Type B pancreatic cell (in vitro differentiated cells): ENCODE measurements at regions not wholly inside any gene's neighbourhood (a gene's known extent, or its start where the extent isn't known, plus 50 kb on each side); places are given as distances from the start of the nearest gene placed in this dataset.
A peak's percentile ranks its signal among the peaks of the same experiment; 100 is the strongest.
"Not testable (repeated sequence)": the region's sequence is repeated elsewhere in the genome, so short reads cannot be mapped to it uniquely, and the experiment has no call there.

Experiments used
- DNase-seq: peaks from one replicate; pipeline ENCODE4 v3.0.0; 2021; ENCODE audit warnings: mixed read lengths; ENCODE audit not compliant: unreplicated experiment; ENCODE audit errors: extremely low spot score
- H3K27ac Mint-ChIP-seq: 2 replicates; pipeline ENCODE4 v1.8.0; 2021; ENCODE audit warnings: mild to moderate bottlenecking, mixed read lengths
- H3K27me3 Mint-ChIP-seq: 2 replicates; pipeline ENCODE4 v1.8.0; 2021; ENCODE audit warnings: mixed read lengths
- H3K36me3 Mint-ChIP-seq: 2 replicates; pipeline ENCODE4 v1.8.0; 2021; ENCODE audit warnings: mixed read lengths
- H3K4me1 Mint-ChIP-seq: one replicate; pipeline ENCODE4 v1.8.0; 2021; ENCODE audit warnings: mixed read lengths; ENCODE audit not compliant: unreplicated experiment
- H3K4me3 Mint-ChIP-seq: 2 replicates; pipeline ENCODE4 v1.8.0; 2021; ENCODE audit warnings: mild to moderate bottlenecking, mixed read lengths
- H3K9me3 Mint-ChIP-seq: 2 replicates; pipeline ENCODE4 v1.8.0; 2021; ENCODE audit warnings: mixed read lengths
- TF ChIP-seq, protein P1 (sequence below): fragments of 200-600 bp; sonication (generic); conservative IDR thresholded peaks from 2 replicates; pipeline ENCODE4 v1.5.0; 2021; ENCODE audit warnings: antibody characterized with exemption, mild to moderate bottlenecking

DNA sequence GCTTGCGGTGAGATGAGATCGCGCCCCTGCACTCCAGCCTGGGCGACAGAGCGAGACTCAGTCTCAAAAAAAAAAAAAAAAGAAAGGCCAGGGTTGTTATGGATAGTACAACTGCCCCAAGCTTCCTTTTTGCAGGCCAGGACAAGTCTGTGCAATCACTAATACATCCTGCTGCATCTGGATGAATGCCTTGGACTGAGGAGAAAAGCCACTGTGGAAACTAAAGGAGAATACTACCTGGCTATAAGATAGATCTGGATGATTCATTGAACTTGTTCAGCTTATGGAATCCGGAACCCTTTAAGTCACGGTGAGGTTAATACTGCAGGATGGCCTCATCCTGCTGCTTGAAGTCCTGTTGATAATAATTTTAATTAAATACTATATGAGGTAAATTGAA is 278.2 kb downstream of the TFAP2A start:
- no peak for DNase-seq
- Mint-ChIP-seq H3K27me3 (no peaks in the 10 kb centered on the region), H3K4me3 (no peak overlapping the region), H3K27ac (no peak overlapping the region), H3K36me3 (no peaks in the 10 kb centered on the region), H3K9me3 (no peaks in the 10 kb centered on the region), H3K4me1 (peaks cover 18% of the 10 kb centered on the region)
- TF ChIP-seq, protein P1, sequence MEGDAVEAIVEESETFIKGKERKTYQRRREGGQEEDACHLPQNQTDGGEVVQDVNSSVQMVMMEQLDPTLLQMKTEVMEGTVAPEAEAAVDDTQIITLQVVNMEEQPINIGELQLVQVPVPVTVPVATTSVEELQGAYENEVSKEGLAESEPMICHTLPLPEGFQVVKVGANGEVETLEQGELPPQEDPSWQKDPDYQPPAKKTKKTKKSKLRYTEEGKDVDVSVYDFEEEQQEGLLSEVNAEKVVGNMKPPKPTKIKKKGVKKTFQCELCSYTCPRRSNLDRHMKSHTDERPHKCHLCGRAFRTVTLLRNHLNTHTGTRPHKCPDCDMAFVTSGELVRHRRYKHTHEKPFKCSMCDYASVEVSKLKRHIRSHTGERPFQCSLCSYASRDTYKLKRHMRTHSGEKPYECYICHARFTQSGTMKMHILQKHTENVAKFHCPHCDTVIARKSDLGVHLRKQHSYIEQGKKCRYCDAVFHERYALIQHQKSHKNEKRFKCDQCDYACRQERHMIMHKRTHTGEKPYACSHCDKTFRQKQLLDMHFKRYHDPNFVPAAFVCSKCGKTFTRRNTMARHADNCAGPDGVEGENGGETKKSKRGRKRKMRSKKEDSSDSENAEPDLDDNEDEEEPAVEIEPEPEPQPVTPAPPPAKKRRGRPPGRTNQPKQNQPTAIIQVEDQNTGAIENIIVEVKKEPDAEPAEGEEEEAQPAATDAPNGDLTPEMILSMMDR, result no peak

DNA sequence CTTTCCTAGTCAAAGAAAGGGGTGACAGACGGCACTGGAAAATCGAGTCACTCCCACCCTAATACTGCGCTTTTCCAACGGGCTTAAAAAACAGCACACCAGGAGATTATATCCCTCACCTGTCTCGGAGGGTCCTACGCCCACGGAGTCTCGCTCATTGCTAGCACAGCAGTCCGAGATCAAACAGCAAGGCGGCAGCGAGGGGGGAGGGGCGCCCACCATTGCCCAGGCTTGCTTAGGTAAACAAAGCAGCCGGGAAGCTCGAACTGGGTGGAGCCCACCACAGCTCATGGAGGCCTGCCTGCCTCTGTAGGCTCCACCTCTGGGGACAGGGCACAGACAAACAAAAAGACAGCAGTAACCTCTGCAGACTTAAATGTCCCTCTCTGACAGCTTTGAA is 280.7 kb downstream of the TFAP2A start:
- not testable (repeated sequence) for H3K27ac Mint-ChIP-seq, H3K4me1 Mint-ChIP-seq, H3K9me3 Mint-ChIP-seq, DNase-seq, H3K36me3 Mint-ChIP-seq, H3K27me3 Mint-ChIP-seq, H3K4me3 Mint-ChIP-seq

DNA sequence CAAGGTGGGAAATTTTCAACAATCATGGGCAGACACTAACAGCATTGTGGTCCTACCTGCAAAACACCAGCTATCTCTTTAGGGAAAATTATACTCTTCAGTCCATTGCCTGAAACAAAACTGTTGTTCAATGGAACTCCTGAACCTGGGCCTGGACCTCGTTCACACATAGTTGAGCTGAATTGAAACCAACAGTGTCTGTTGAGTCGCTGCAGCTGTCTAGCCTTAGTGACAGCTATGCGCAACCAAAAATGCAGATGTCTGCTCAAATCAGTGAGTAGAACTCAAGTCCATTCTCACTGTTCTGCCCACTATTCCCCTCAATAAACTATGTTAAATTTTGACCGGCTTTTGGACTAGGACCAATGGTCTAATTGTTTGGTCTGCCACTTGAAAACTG is 286.2 kb downstream of the TFAP2A start:
- DNase-seq, result no peak
- Mint-ChIP-seq H3K36me3 (no peaks in the 10 kb centered on the region), H3K9me3 (peaks cover 5% of the 10 kb centered on the region), H3K4me1 (no peaks in the 10 kb centered on the region), H3K27ac (no peak overlapping the region), H3K4me3 (no peak overlapping the region), H3K27me3 (no peaks in the 10 kb centered on the region)
- TF ChIP-seq, protein P1, result no peak

DNA sequence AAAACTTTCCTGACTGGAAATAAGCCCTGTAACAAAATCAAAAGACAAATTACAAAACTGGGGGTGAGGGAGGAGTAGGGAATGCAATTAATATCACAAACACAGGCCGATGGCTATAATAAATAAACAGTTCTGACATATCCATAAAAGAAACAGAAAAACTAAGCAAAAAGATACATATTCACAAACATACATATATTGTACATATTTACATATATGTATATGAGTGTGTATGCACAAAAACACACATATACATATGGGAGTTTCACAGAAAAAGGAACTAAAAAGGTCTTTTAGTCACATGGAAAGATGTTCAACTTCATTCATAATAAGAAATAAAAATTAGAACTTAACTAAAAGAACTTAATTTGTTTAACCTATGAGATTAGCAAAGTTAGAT is 292.7 kb downstream of the TFAP2A start:
- H3K4me3 Mint-ChIP-seq, result no peak overlapping the region
- no peaks in the 10 kb centered on the region for H3K27me3 Mint-ChIP-seq
- H3K36me3 Mint-ChIP-seq, result no peaks in the 10 kb centered on the region
- TF ChIP-seq, protein P1, result no peak
- H3K9me3 Mint-ChIP-seq, result no peaks in the 10 kb centered on the region
- H3K27ac Mint-ChIP-seq, result no peak overlapping the region
- no peaks in the 10 kb centered on the region for H3K4me1 Mint-ChIP-seq
- DNase-seq, result no peak

DNA sequence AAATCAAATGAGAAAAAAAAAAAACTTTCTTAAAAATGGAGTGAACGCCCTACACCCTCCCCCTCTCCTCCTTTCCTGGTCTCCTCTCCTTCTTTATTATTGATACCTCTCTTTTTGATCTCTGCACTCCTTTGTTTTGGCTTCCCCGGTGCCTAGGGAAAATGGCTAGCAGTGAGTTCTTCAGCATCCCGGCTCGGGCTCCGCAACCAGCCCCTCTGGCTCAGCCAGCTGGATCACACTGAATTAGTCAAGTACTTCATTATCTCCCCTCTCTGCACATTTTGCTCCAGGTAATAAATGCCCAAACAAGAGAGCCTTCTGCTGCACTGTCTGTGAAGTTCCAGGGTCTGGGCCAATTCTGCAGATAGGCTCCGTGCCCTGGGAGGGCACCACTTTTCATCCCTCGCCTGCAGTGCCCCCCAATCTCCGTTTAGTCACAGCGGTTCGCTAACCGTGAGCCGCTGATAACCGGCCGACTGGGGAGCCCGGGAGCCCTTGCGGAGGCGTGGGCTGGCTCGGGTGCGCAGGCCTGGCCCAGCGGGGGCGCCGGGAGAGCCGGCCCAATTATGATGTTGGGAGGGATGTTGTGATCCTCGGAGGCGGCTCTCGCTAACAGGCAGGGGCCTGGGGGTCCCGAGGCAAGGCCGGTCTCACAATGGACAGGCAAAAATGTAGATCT is 301.9 kb downstream of the TFAP2A start:
- TF ChIP-seq, protein P1, result no peak
- peaks cover 4% of the 10 kb centered on the region for H3K36me3 Mint-ChIP-seq
- peak overlapping the region; percentile 75 for H3K4me3 Mint-ChIP-seq
- H3K27me3 Mint-ChIP-seq, result peaks cover 16% of the 10 kb centered on the region
- peaks cover 17% of the 10 kb centered on the region for H3K4me1 Mint-ChIP-seq
- no peaks in the 10 kb centered on the region for H3K9me3 Mint-ChIP-seq
- H3K27ac Mint-ChIP-seq, result no peak overlapping the region
- no peak for DNase-seq

DNA sequence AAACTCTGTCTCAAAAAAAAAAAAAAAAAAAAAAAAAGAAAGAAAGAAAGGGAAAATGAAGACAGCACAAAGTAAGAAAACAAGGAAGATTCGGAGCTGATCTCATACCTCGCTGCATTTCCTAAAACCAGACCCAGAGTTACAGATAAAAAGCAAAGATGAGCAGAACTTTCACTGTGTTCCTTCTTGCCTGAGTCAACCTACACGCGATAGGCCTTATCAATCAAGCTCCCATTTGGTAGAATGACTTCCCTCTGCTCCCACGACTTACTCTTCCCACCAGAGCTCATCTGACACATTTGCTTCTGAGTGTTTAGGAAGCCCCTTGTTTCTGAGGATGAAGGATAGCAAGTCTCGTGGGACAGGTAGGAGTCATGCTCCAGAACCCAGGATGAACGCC is 302.9 kb downstream of the TFAP2A start:
- Mint-ChIP-seq H3K4me3 (no peak overlapping the region), H3K27me3 (peaks cover 16% of the 10 kb centered on the region)
- TF ChIP-seq, protein P1, result no peak

More for the DNA sequence above, 302.9 kb downstream of the TFAP2A start:
- DNase-seq, result no peak
- H3K4me1 Mint-ChIP-seq, result peaks cover 17% of the 10 kb centered on the region
- H3K9me3 Mint-ChIP-seq, result no peaks in the 10 kb centered on the region
- no peak overlapping the region for H3K27ac Mint-ChIP-seq
- H3K36me3 Mint-ChIP-seq, result peaks cover 4% of the 10 kb centered on the region
